Heart left ventricle (tissue), 16 donors: ENCODE measurements at regions not wholly inside any gene's neighbourhood (a gene's known extent, or its start where the extent isn't known, plus 50 kb on each side); places are given as distances from the start of the nearest gene placed in this dataset.
A peak's percentile ranks its signal among the peaks of the same experiment; 100 is the strongest.

Experiments used
- ATAC-seq, 4 donors: fragments of 200-7000 bp; cut with Tn5 transposase; one replicate each; pipeline ENCODE4 v1.9.1; 2020 to 2022; ENCODE audit warnings: moderate library complexity in 4 of 4, mild to moderate bottlenecking in 3 of 4, moderate number of reproducible peaks in 1 of 4
- DNase-seq, 5 donors: peaks; one replicate each; pipeline ENCODE4 v3.0.0-alpha.2; 2020
- H3K27ac ChIP-seq, 12 donors: fragments of 200-600 bp; sonication (generic) in 4 of 12; one replicate each; pipeline versions ENCODE4 v1.5.0 to v1.8.0; 2016 to 2022; ENCODE audit warnings: mild to moderate bottlenecking in 2 of 12
- H3K27me3 ChIP-seq, 9 donors: fragments of 200-600 bp; sonication (generic) in 2 of 9; one replicate each; pipeline versions ENCODE4 v1.5.1 to v1.8.0; 2016 to 2022; ENCODE audit warnings: mild to moderate bottlenecking in 3 of 9
- H3K36me3 ChIP-seq, 9 donors: fragments of 200-600 bp; sonication (generic) in 2 of 9; one replicate each; pipeline versions ENCODE4 v1.5.0 to v1.8.0; 2018 to 2022; ENCODE audit warnings: mild to moderate bottlenecking in 2 of 9
- H3K4me1 ChIP-seq, 12 donors: fragments of 200-600 bp; sonication (generic) in 4 of 12; one replicate each; pipeline versions ENCODE4 v1.5.0 to v1.8.0; 2016 to 2022; ENCODE audit warnings: mild to moderate bottlenecking in 3 of 12
- H3K4me3 ChIP-seq, 12 donors: fragments of 200-600 bp; sonication (generic) in 4 of 12; one replicate each; pipeline versions ENCODE4 v1.5.0 to v1.8.0; 2017 to 2022; ENCODE audit warnings: mild to moderate bottlenecking in 9 of 12, moderate library complexity in 4 of 12
- H3K9me3 ChIP-seq, 12 donors: fragments of 200-600 bp; sonication (generic) in 4 of 12; one replicate each; pipeline versions ENCODE4 v1.5.0 to v1.8.0; 2016 to 2022; ENCODE audit warnings: mild to moderate bottlenecking in 1 of 12
- CTCF ChIP-seq, 12 donors: fragments of 200-600 bp; sonication (generic) in 4 of 12; IDR thresholded peaks; one replicate each; pipeline versions ENCODE4 v1.5.0 to v1.8.0; 2018 to 2022; ENCODE audit warnings: antibody characterized with exemption in 12 of 12, mild to moderate bottlenecking in 5 of 12
- POLR2A ChIP-seq, 2 donors: fragments of 450-650 bp; IDR thresholded peaks; one replicate each; pipeline ENCODE4 v1.6.1; 2017; ENCODE audit warnings: antibody characterized with exemption in 2 of 2, mild to moderate bottlenecking in 2 of 2, moderate library complexity in 2 of 2
- WGBS, 4 donors: extraction: QIAGEN DNeasy Blood & Tissue Kit in 2 of 4; methylation state at CpG; one replicate each; pipeline versions ENCODE4 v1.1.5 to v1.1.7; 2013 to 2018; 5-methylcytosine and 5-hydroxymethylcytosine counted together
- intact Hi-C, 10 donors: fragments of 100-400 bp; cut with DNase I; formaldehyde crosslinking; loops; one replicate each; pipeline versions ENCODE4 v1.11.1 to v1.14.2; 2022
- donor health status: ischemic (EF 13 %, LVEDD 7.1; RV severe dilation, severe dysfunction).
- donor health status: healthy with polysubstance abuse.
- donor health status: DM: no; HTN: yes; CAD: no.
- donor health status: DM: no; HTN: no; CAD: no.
- donor health status: ischemic (EF 25% LVEDD 6.9; RV normal size, moderate dysfunction).
- donor health status: ischemic (EF 25% LVEDD 5.7; RV mildly dilated, moderate dysfunction).
- donor health status: healthy.
- donor health status: DM: yes; HTN: yes; CAD: no.
- donor health status: ischemic (EF 35%, LVEDD 5.7; RV mildly dilated, moderate dysfunction).
- donor health status: nonischemic (EF 11% LVEDD 7.7; RV severe dilation, severe dysfunction).
- donor health status: DM: yes; HTN: yes; CAD: no.
- donor health status: PGD.
- donor health status: ischemic (EF 29% LVEDD 5.4; RV normal size, mild dysfunction).
- donor health status: nonischemic (EF 23%, LVEDD 6.1; RV moderate dilation, normal function).

- intact Hi-C loops, result loop anchor here in 2 of 10 donors (10.0 kb wide), 2 partner anchors 193 to 203 kb away; no protein-coding TSS in a partner anchor
- TF ChIP-seq CTCF (IDR thresholded peaks at IDR 0.05) (no peak), POLR2A (IDR thresholded peaks at IDR 0.05) (no peak)
- no peak for DNase-seq
- ATAC-seq, result no peak
- H3K4me3 ChIP-seq, result no peak overlapping the region
- H3K36me3 ChIP-seq, result peaks cover 0 to 62% (median 51%) of the 10 kb centered on the region in 9 donors
- no peaks in the 10 kb centered on the region for H3K9me3 ChIP-seq
- peaks cover 0 to 6% (median 0%) of the 10 kb centered on the region in 12 donors for H3K4me1 ChIP-seq
- H3K27ac ChIP-seq, result no peak overlapping the region
- H3K27me3 ChIP-seq, result no peaks in the 10 kb centered on the region
- 84 to 95% (median 92%) methylated on average over 2 of the region's 2 CpGs for WGBS, 4 donors
These were observed 492.9 kb downstream of the UTRN start for GRCh38 chr6:144778056-144778455.

GRCh38 chr6:144778773-144779492 lies 493.8 kb downstream of the UTRN start:
- Histone ChIP-seq H3K27me3 (no peaks in the 10 kb centered on the region), H3K4me3 (no peak overlapping the region), H3K9me3 (no peaks in the 10 kb centered on the region), H3K36me3 (peaks cover 0 to 62% (median 48%) of the 10 kb centered on the region in 9 donors), H3K27ac (no peak overlapping the region), H3K4me1 (peaks cover 0 to 6% (median 0%) of the 10 kb centered on the region in 12 donors)
- no peak for TF ChIP-seq POLR2A (IDR thresholded peaks at IDR 0.05)
- TF ChIP-seq CTCF (IDR thresholded peaks at IDR 0.05), result peak in 3 of 12 donors; percentile 7 to 22 (median 8)
- no peak for DNase-seq
- intact Hi-C loops, result loop anchor here in 2 of 10 donors (10.0 kb wide), 2 partner anchors 194 to 204 kb away; no protein-coding TSS in a partner anchor
- ATAC-seq, result no peak
- WGBS, 4 donors, result 96 to 100% (median 100%) methylated on average over 1 of the region's 1 CpG

GRCh38 chr6:144781836-144782235 lies 496.7 kb downstream of the UTRN start:
- H3K27me3 ChIP-seq, result no peaks in the 10 kb centered on the region
- H3K4me3 ChIP-seq, result no peak overlapping the region
- no peak overlapping the region for H3K27ac ChIP-seq
- intact Hi-C loops, result loop anchor here in 1 of 10 donors (10.0 kb wide), 1 partner anchor 197 kb away; no protein-coding TSS in a partner anchor
- 84 to 88% (median 86%) methylated on average over 3 of the region's 3 CpGs for WGBS, 4 donors
- peaks cover 0 to 51% (median 32%) of the 10 kb centered on the region in 9 donors for H3K36me3 ChIP-seq
- H3K4me1 ChIP-seq, result peaks cover 0 to 2% (median 0%) of the 10 kb centered on the region in 12 donors
- DNase-seq (no peak), ATAC-seq (no peak)
- TF ChIP-seq CTCF (IDR thresholded peaks at IDR 0.05), result no peak
- H3K9me3 ChIP-seq, result no peaks in the 10 kb centered on the region

GRCh38 chr6:144782634-144783033 lies 497.5 kb downstream of the UTRN start:
- no peaks in the 10 kb centered on the region for H3K4me1 ChIP-seq
- H3K9me3 ChIP-seq, result no peaks in the 10 kb centered on the region
- no peak overlapping the region for H3K27ac ChIP-seq
- ATAC-seq (no peak), DNase-seq (no peak)
- no peak overlapping the region for H3K4me3 ChIP-seq
- H3K27me3 ChIP-seq, result no peaks in the 10 kb centered on the region
- no peak for TF ChIP-seq POLR2A (IDR thresholded peaks at IDR 0.05)
- no peak for TF ChIP-seq CTCF (IDR thresholded peaks at IDR 0.05)
- H3K36me3 ChIP-seq, result peaks cover 0 to 51% (median 32%) of the 10 kb centered on the region in 9 donors
- intact Hi-C loops, result loop anchor here in 1 of 10 donors (10.0 kb wide), 1 partner anchor 198 kb away; no protein-coding TSS in a partner anchor
- whole genome bisulfite sequencing, 4 donors, result 95 to 97% (median 96%) methylated on average over 6 of the region's 6 CpGs
